Heart right ventricle (tissue), 16 donors: ENCODE measurements at regions not wholly inside any gene's neighbourhood (a gene's known extent, or its start where the extent isn't known, plus 50 kb on each side); places are given as distances from the start of the nearest gene placed in this dataset.

Experiments
- ATAC-seq, 8 donors: fragments of 200-7000 bp; cut with Tn5 transposase; one replicate each; pipeline ENCODE4 v1.9.1; 2020; ENCODE audit warnings: mild to moderate bottlenecking in 8 of 8, moderate library complexity in 8 of 8, moderate number of reproducible peaks in 1 of 8
- DNase-seq, 2 donors: peaks; one replicate each; pipeline ENCODE4 v3.0.0-alpha.2; 2020
- H3K27ac ChIP-seq, 10 donors: fragments of 200-600 bp; sonication (generic) in 2 of 10; one replicate each; pipeline versions ENCODE4 v1.5.0 to v1.8.0; 2020 to 2022; ENCODE audit warnings: mild to moderate bottlenecking in 3 of 10
- H3K27me3 ChIP-seq, 7 donors: fragments of 200-600 bp; one replicate each; pipeline ENCODE4 v1.8.0; 2021 to 2022; ENCODE audit warnings: mild to moderate bottlenecking in 2 of 7
- H3K36me3 ChIP-seq, 9 donors: fragments of 200-600 bp; sonication (generic) in 1 of 9; one replicate each; pipeline versions ENCODE4 v1.5.0 to v1.8.0; 2020 to 2022; ENCODE audit warnings: mild to moderate bottlenecking in 2 of 9
- H3K4me1 ChIP-seq, 9 donors: fragments of 200-600 bp; sonication (generic) in 1 of 9; one replicate each; pipeline versions ENCODE4 v1.5.0 to v1.8.0; 2020 to 2022; ENCODE audit warnings: mild to moderate bottlenecking in 4 of 9
- H3K4me3 ChIP-seq, 10 donors: fragments of 200-600 bp; sonication (generic) in 2 of 10; one replicate each; pipeline versions ENCODE4 v1.5.0 to v1.8.0; 2020 to 2022; ENCODE audit warnings: mild to moderate bottlenecking in 7 of 10, moderate library complexity in 2 of 10
- H3K9me3 ChIP-seq, 11 donors: fragments of 200-600 bp in 10 of 11; sonication (generic) in 2 of 11; one replicate each; pipeline versions ENCODE4 v1.5.0 to v1.8.0; 2013 to 2022; ENCODE audit warnings: mild to moderate bottlenecking in 2 of 11, control low read depth in 1 of 11, moderate library complexity in 1 of 11
- CTCF ChIP-seq, 9 donors: fragments of 200-600 bp; sonication (generic) in 2 of 9; IDR thresholded peaks; one replicate each; pipeline versions ENCODE4 v1.5.0 to v1.8.0; 2021 to 2022; ENCODE audit warnings: antibody characterized with exemption in 9 of 9, mild to moderate bottlenecking in 5 of 9, moderate library complexity in 1 of 9
- WGBS, 2 donors: extraction: QIAGEN DNeasy Blood & Tissue Kit; methylation state at CpG; one replicate each; pipeline ENCODE4 v1.1.7; 2013; ENCODE audit warnings: inconsistent platforms in 1 of 2; 5-methylcytosine and 5-hydroxymethylcytosine counted together
- intact Hi-C, 10 donors: fragments of 100-400 bp; cut with DNase I; formaldehyde crosslinking; loops; one replicate each; pipeline versions ENCODE4 v1.11.1 to v1.14.2; 2022
- donor health status: Arrhythmogenic right ventricular cardiomyopathy.
- donor health status: ischemic (EF 13 %, LVEDD 7.1; RV severe dilation, severe dysfunction).
- donor health status: healthy with polysubstance abuse.
- donor health status: DM: no; HTN: yes; CAD: no.
- donor health status: DM: no; HTN: no; CAD: no.
- donor health status: ischemic (EF 25% LVEDD 6.9; RV normal size, moderate dysfunction).
- donor health status: ischemic (EF 25% LVEDD 5.7; RV mildly dilated, moderate dysfunction).
- donor health status: healthy.
- donor health status: DM: yes; HTN: yes; CAD: no.
- donor health status: Ischemic cardiomyopathy.
- donor health status: ischemic (EF 35%, LVEDD 5.7; RV mildly dilated, moderate dysfunction).
- donor health status: nonischemic (EF 11% LVEDD 7.7; RV severe dilation, severe dysfunction).
- donor health status: DM: yes; HTN: yes; CAD: no.
- donor health status: PGD.
- donor health status: ischemic (EF 29% LVEDD 5.4; RV normal size, mild dysfunction).
- donor health status: nonischemic (EF 23%, LVEDD 6.1; RV moderate dilation, normal function).

DNA sequence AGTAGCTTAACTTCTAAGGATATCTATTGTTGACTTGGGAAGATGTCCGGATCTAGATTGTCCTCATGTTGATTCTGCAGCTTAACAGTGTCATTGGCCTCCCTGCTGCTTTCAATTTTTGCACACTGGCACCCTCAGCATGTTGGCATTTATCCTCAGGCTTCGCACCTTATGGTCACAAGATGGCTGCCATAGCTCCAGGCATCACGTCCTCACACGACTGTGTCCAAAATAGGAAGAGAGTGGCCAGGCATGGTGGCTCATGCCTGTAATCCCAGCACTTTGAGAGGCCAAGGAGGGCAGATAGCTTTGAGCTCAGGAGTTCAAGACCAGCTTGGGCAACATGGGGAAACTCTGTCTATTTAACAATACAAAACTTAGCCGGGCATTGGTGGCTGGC, 58.3 kb upstream of the RASD2 start:
- DNase-seq (no peak), ATAC-seq (no peak)
- Histone ChIP-seq H3K36me3 (no peaks in the 10 kb centered on the region), H3K4me3 (no peak overlapping the region), H3K27me3 (peaks cover 0 to 17% (median 0%) of the 10 kb centered on the region in 7 donors), H3K4me1 (peaks cover 0 to 27% (median 21%) of the 10 kb centered on the region in 9 donors), H3K27ac (no peak overlapping the region), H3K9me3 (peaks cover 0 to 4% (median 0%) of the 10 kb centered on the region in 11 donors)
- no peak for TF ChIP-seq CTCF (IDR thresholded peaks at IDR 0.05)
- 95 to 97% methylated on average over 5 of the region's 5 CpGs for whole genome bisulfite sequencing, 2 donors
- intact Hi-C loops = loop anchor here in 2 of 10 donors (1.0 to 5.0 kb wide), 2 partner anchors 27 to 55 kb away; no protein-coding TSS in a partner anchor

- peaks cover 0 to 18% (median 0%) of the 10 kb centered on the region in 7 donors for H3K27me3 ChIP-seq
- ATAC-seq = no peak
- no peak for TF ChIP-seq CTCF (IDR thresholded peaks at IDR 0.05)
Measured at GRCh38 chr22:35482974-35483373, 57.7 kb upstream of the RASD2 start.

GRCh38 chr22:35483730-35484129, 56.9 kb upstream of the RASD2 start:
- no peak for TF ChIP-seq CTCF (IDR thresholded peaks at IDR 0.05)
- Histone ChIP-seq H3K27me3 (peaks cover 0 to 17% (median 0%) of the 10 kb centered on the region in 7 donors), H3K4me1 (peaks cover 0 to 21% (median 17%) of the 10 kb centered on the region in 9 donors), H3K36me3 (no peaks in the 10 kb centered on the region), H3K9me3 (peaks cover 0 to 4% (median 0%) of the 10 kb centered on the region in 11 donors), H3K27ac (no peak overlapping the region), H3K4me3 (no peak overlapping the region)
- intact Hi-C loops = loop anchor here in 1 of 10 donors (5.0 kb wide), 1 partner anchor 54 kb away; no protein-coding TSS in a partner anchor
- DNase-seq (no peak), ATAC-seq (no peak)
- 68 to 71% methylated on average over 3 of the region's 3 CpGs for WGBS, 2 donors

More at GRCh38 chr22:35482974-35483373, 57.7 kb upstream of the RASD2 start:
- Histone ChIP-seq H3K4me3 (no peak overlapping the region), H3K4me1 (peaks cover 0 to 27% (median 21%) of the 10 kb centered on the region in 9 donors), H3K27ac (no peak overlapping the region), H3K9me3 (peaks cover 0 to 4% (median 0%) of the 10 kb centered on the region in 11 donors), H3K36me3 (no peaks in the 10 kb centered on the region)
- DNase-seq = no peak
- 82 to 83% methylated on average over 6 of the region's 6 CpGs for WGBS, 2 donors
- intact Hi-C loops = loop anchor here in 2 of 10 donors (1.0 to 5.0 kb wide), 2 partner anchors 28 to 54 kb away; no protein-coding TSS in a partner anchor

GRCh38 chr22:35484651-35485556, 55.7 kb upstream of the RASD2 start:
- DNase-seq (no peak), ATAC-seq (no peak)
- Histone ChIP-seq H3K36me3 (no peaks in the 10 kb centered on the region), H3K4me1 (peaks cover 0 to 17% (median 15%) of the 10 kb centered on the region in 9 donors), H3K27ac (no peak overlapping the region), H3K9me3 (peaks cover 0 to 4% (median 0%) of the 10 kb centered on the region in 11 donors), H3K4me3 (no peak overlapping the region), H3K27me3 (peaks cover 0 to 16% (median 0%) of the 10 kb centered on the region in 7 donors)
- no peak for TF ChIP-seq CTCF (IDR thresholded peaks at IDR 0.05)
- 86% methylated on average over 16 of the region's 16 CpGs for WGBS, 2 donors
- intact Hi-C loops = loop anchor here in 1 of 10 donors (5.0 kb wide), 1 partner anchor 52 kb away; no protein-coding TSS in a partner anchor
